WTC11 (cell line): ENCODE measurements at regions not wholly inside any gene's neighbourhood (a gene's known extent, or its start where the extent isn't known, plus 50 kb on each side); places are given as distances from the start of the nearest gene placed in this dataset.

Experiments used
- ATAC-seq: fragments of 200-7000 bp; cut with Tn5 transposase; 2 replicates; pipeline ENCODE4 v1.10.0; 2021; ENCODE audit warnings: mild to moderate bottlenecking, moderate library complexity
- CTCF ChIA-PET: fragments of 300-600 bp; sonication (Branson Sonifier 250); formaldehyde crosslinking; loops from one replicate; lab custom pipeline; 2021; ENCODE audit warnings: antibody characterized with exemption; lab: Charles Lee
- POLR2A ChIA-PET: fragments of 350-600 bp; sonication (Branson Sonifier 250); formaldehyde crosslinking; loops from one replicate; lab custom pipeline; 2021; ENCODE audit warnings: antibody characterized with exemption; lab: Charles Lee
- DNase-seq: peaks from one replicate; pipeline ENCODE4 v3.0.0; 2021; ENCODE audit warnings: low spot score
- H3K27ac Mint-ChIP-seq: 2 replicates; pipeline ENCODE4 v1.8.0; 2021; ENCODE audit warnings: mixed read lengths
- H3K27me3 Mint-ChIP-seq: 2 replicates; pipeline ENCODE4 v1.8.0; 2021; ENCODE audit warnings: low read depth, mild to moderate bottlenecking, moderate library complexity, mixed read lengths
- H3K36me3 Mint-ChIP-seq: 2 replicates; pipeline ENCODE4 v1.8.0; 2021; ENCODE audit warnings: mixed read lengths
- H3K4me1 Mint-ChIP-seq: 2 replicates; pipeline ENCODE4 v1.8.0; 2022; ENCODE audit warnings: mixed read lengths
- H3K4me3 Mint-ChIP-seq: 2 replicates; pipeline ENCODE4 v1.8.0; 2021; ENCODE audit warnings: mild to moderate bottlenecking, moderate library complexity, mixed read lengths
- H3K9me3 Mint-ChIP-seq: 2 replicates; pipeline ENCODE4 v1.8.0; 2021; ENCODE audit warnings: mixed read lengths
- ATF2 ChIP-seq: sonication (generic); formaldehyde crosslinking; IDR thresholded peaks from 2 replicates; pipeline ENCODE4 v1.8.1; 2022; ENCODE audit warnings: low read depth, missing genetic modification reagents, borderline replicate concordance
- CREM ChIP-seq: sonication (generic); formaldehyde crosslinking; IDR thresholded peaks from 2 replicates; pipeline ENCODE4 v1.8.1; 2022; ENCODE audit warnings: mild to moderate bottlenecking, missing genetic modification reagents, moderate library complexity
- ESRRA ChIP-seq: sonication (generic); formaldehyde crosslinking; IDR thresholded peaks from 2 replicates; pipeline ENCODE4 v1.8.1; 2022; ENCODE audit warnings: mild to moderate bottlenecking, missing genetic modification reagents, borderline replicate concordance
- GTF2I ChIP-seq: fragments of 250-450 bp; sonication (Bioruptor Pico); conservative IDR thresholded peaks from 2 replicates; pipeline ENCODE4 v1.4.0; 2021; ENCODE audit warnings: mild to moderate bottlenecking
- HMGXB4 ChIP-seq: sonication (generic); formaldehyde crosslinking; IDR thresholded peaks from 2 replicates; pipeline ENCODE4 v1.8.1; 2023; ENCODE audit warnings: mild to moderate bottlenecking, moderate library complexity, missing genetic modification reagents
- JUN ChIP-seq: sonication (generic); formaldehyde crosslinking; IDR thresholded peaks from 2 replicates; pipeline ENCODE4 v1.8.0; 2023; ENCODE audit warnings: mild to moderate bottlenecking, missing genetic modification reagents
- MAX ChIP-seq: sonication (generic); formaldehyde crosslinking; IDR thresholded peaks from 2 replicates; pipeline ENCODE4 v1.8.0; 2022; ENCODE audit warnings: mild to moderate bottlenecking, missing genetic modification reagents
- NR1H2 ChIP-seq: sonication (generic); formaldehyde crosslinking; IDR thresholded peaks from 2 replicates; pipeline ENCODE4 v1.9.0; 2021; ENCODE audit warnings: mild to moderate bottlenecking, moderate library complexity, missing genetic modification reagents
- PREB ChIP-seq: sonication (generic); formaldehyde crosslinking; IDR thresholded peaks from 2 replicates; pipeline ENCODE4 v1.8.1; 2022; ENCODE audit warnings: mild to moderate bottlenecking, missing genetic modification reagents, moderate library complexity, borderline replicate concordance
- PRRX2 ChIP-seq: fragments of 250-450 bp; sonication (Bioruptor Pico); IDR thresholded peaks from 2 replicates; pipeline ENCODE4 v1.8.0; 2021; ENCODE audit warnings: mild to moderate bottlenecking
- SOX15 ChIP-seq: fragments of 250-450 bp; sonication (Bioruptor Pico); IDR thresholded peaks from 2 replicates; pipeline ENCODE4 v1.9.0; 2021; ENCODE audit warnings: mild to moderate bottlenecking
- TCF7 ChIP-seq: sonication (generic); formaldehyde crosslinking; IDR thresholded peaks from 2 replicates; pipeline ENCODE4 v1.8.0; 2022; ENCODE audit warnings: mild to moderate bottlenecking, low read depth, missing genetic modification reagents, moderate library complexity
- ZBTB21 ChIP-seq: sonication (generic); formaldehyde crosslinking; IDR thresholded peaks from 2 replicates; pipeline ENCODE4 v1.8.1; 2023; ENCODE audit warnings: mild to moderate bottlenecking, missing genetic modification reagents, borderline replicate concordance
- ZMAT4 ChIP-seq: fragments of 250-450 bp; sonication (Bioruptor Pico); IDR thresholded peaks from 2 replicates; pipeline ENCODE4 v1.9.0; 2021; ENCODE audit warnings: mild to moderate bottlenecking
- ZNF121 ChIP-seq: sonication (generic); formaldehyde crosslinking; IDR thresholded peaks from 2 replicates; pipeline ENCODE4 v1.8.0; 2023; ENCODE audit warnings: missing genetic modification reagents
- ZNF138 ChIP-seq: sonication (generic); formaldehyde crosslinking; conservative IDR thresholded peaks from 2 replicates; pipeline ENCODE4 v1.8.1; 2022; ENCODE audit warnings: mild to moderate bottlenecking, moderate library complexity, missing genetic modification reagents
- ZNF219 ChIP-seq: sonication (generic); formaldehyde crosslinking; IDR thresholded peaks from 2 replicates; pipeline ENCODE4 v1.8.0; 2023; ENCODE audit warnings: missing genetic modification reagents, mild to moderate bottlenecking, borderline replicate concordance
- ZNF396 ChIP-seq: fragments of 250-450 bp; sonication (Bioruptor Pico); IDR thresholded peaks from 2 replicates; pipeline ENCODE4 v1.8.0; 2021; ENCODE audit warnings: mild to moderate bottlenecking, moderate library complexity, borderline replicate concordance
- ZNF423 ChIP-seq: fragments of 250-450 bp; sonication (Bioruptor Pico); IDR thresholded peaks from 2 replicates; pipeline ENCODE4 v2.1.2; 2022; ENCODE audit warnings: mild to moderate bottlenecking, moderate library complexity
- ZNF512 ChIP-seq: sonication (generic); formaldehyde crosslinking; IDR thresholded peaks from 2 replicates; pipeline ENCODE4 v1.8.1; 2022; ENCODE audit warnings: missing genetic modification reagents, borderline replicate concordance

- no peaks in the 10 kb centered on the region for H3K27me3 Mint-ChIP-seq
- ChIA-PET CTCF (no interaction called here), POLR2A (no interaction called here)
- no peaks in the 10 kb centered on the region for H3K36me3 Mint-ChIP-seq
- no peak overlapping the region for H3K4me3 Mint-ChIP-seq
- H3K4me1 Mint-ChIP-seq: no peaks in the 10 kb centered on the region
- no peak overlapping the region for H3K27ac Mint-ChIP-seq
- no peak for ATAC-seq
- no peaks in the 10 kb centered on the region for H3K9me3 Mint-ChIP-seq
- no peak for DNase-seq
- TF ChIP-seq ZNF423 (no peak), ESRRA (no peak), SOX15 (CRISPR knock-in tag) (no peak), ZNF219 (no peak), PREB (CRISPR knock-in tag) (no peak), JUN (CRISPR knock-in tag) (no peak), NR1H2 (CRISPR knock-in tag) (no peak), ZMAT4 (CRISPR knock-in tag) (no peak)
Observed at GRCh38 chr4:36737691-36738090, 456.3 kb downstream of the DTHD1 start.

- Mint-ChIP-seq H3K4me3 (no peak overlapping the region), H3K4me1 (no peaks in the 10 kb centered on the region), H3K27me3 (no peaks in the 10 kb centered on the region), H3K36me3 (no peaks in the 10 kb centered on the region), H3K9me3 (0 out of 2 replicates have a peak, but pooled peaks cover 4% of the 10 kb centered on the region), H3K27ac (no peak overlapping the region)
- DNase-seq: no peak
- no peak for ATAC-seq
- ChIA-PET POLR2A (no interaction called here), CTCF (no interaction called here)
- TF ChIP-seq ZNF396 (CRISPR knock-in tag): no peak
- no peak for TF ChIP-seq PRRX2 (CRISPR knock-in tag)
- no peak for TF ChIP-seq GTF2I (CRISPR knock-in tag)
- TF ChIP-seq HMGXB4 (CRISPR knock-in tag): no peak
- no peak for TF ChIP-seq ATF2 (CRISPR knock-in tag)
- no peak for TF ChIP-seq ZBTB21
- TF ChIP-seq CREM (CRISPR knock-in tag): no peak
- no peak for TF ChIP-seq ZNF138 (CRISPR knock-in tag)
- TF ChIP-seq MAX (CRISPR knock-in tag): no peak
- no peak for TF ChIP-seq ZNF219
- no peak for TF ChIP-seq ZNF512 (CRISPR knock-in tag)
- no peak for TF ChIP-seq JUN (CRISPR knock-in tag)
- no peak for TF ChIP-seq TCF7 (CRISPR knock-in tag)
- TF ChIP-seq ZNF121 (CRISPR knock-in tag): no peak
Observed at GRCh38 chr4:36740796-36741310, 459.4 kb downstream of the DTHD1 start.
